ENCODE measurements at regions not wholly inside any gene's neighbourhood (a gene's known extent, or its start where the extent isn't known, plus 50 kb on each side); places are given as distances from the start of the nearest gene placed in this dataset.

GRCh38 chrX:20606831-20607230, 340.1 kb upstream of the RPS6KA3 start:
- Histone ChIP-seq H3K4me3 (ENCODE audit: low read depth, low read length) (no peak overlapping the region), H3K36me3 (ENCODE audit: control insufficient read depth in 2 of 2, insufficient read depth in 1 of 2, low read length in 2 of 2) (no peaks in the 10 kb centered on the region), H3K27ac (ENCODE audit: extremely low read depth, low read depth, low read length) (no peak overlapping the region), H3K9me3 (ENCODE audit: control insufficient read depth, insufficient read depth, low read depth, low read length) (no peaks in the 10 kb centered on the region; the same call in 1 of the 2 replicates), H3K4me1 (ENCODE audit: control insufficient read depth, insufficient read depth, low read length) (no peaks in the 10 kb centered on the region)
- TF ChIP-seq ZNF701 (tag by site-specific recombination; IDR thresholded peaks at IDR 0.05) (no peak), ZNF610 (tag by site-specific recombination; IDR thresholded peaks at IDR 0.05; ENCODE audit: borderline replicate concordance) (no peak), ZNF596 (tag by site-specific recombination; IDR thresholded peaks at IDR 0.05) (no peak), TSHZ1 (tag by site-specific recombination; IDR thresholded peaks at IDR 0.05; ENCODE audit: borderline replicate concordance) (no peak), HOXC10 (CRISPR knock-in tag; IDR thresholded peaks at IDR 0.05) (no peak), PRDM2 (tag by site-specific recombination; IDR thresholded peaks at IDR 0.05; ENCODE audit: borderline replicate concordance) (no peak)
- ChIA-PET CTCF (interaction anchor here (0.6 kb wide), 2 partner anchors 52 to 136 kb away, joined by 3 to 4 read pairs; no protein-coding TSS in a partner anchor), POLR2A (no interaction called here)

- H3K36me3 ChIP-seq (ENCODE audit: control insufficient read depth in 2 of 2, insufficient read depth in 1 of 2, low read length in 2 of 2), result no peaks in the 10 kb centered on the region
- TF ChIP-seq ZNF670 (tag by site-specific recombination; IDR thresholded peaks at IDR 0.05; ENCODE audit: low read depth), result no peak
- no peak for TF ChIP-seq ZNF426 (tag by site-specific recombination; IDR thresholded peaks at IDR 0.05)
- no peak for TF ChIP-seq YY2 (tag by site-specific recombination; IDR thresholded peaks at IDR 0.05)
- TF ChIP-seq PRDM1 (tag by site-specific recombination; IDR thresholded peaks at IDR 0.05), result no peak
- no peak for TF ChIP-seq ZXDB (tag by site-specific recombination; IDR thresholded peaks at IDR 0.05)
- no peak for TF ChIP-seq ZNF121 (tag by site-specific recombination; IDR thresholded peaks at IDR 0.05)
- TF ChIP-seq ZNF280C (tag by site-specific recombination; IDR thresholded peaks at IDR 0.05), result no peak
- TF ChIP-seq ZNF529 (tag by site-specific recombination; IDR thresholded peaks at IDR 0.05; ENCODE audit: insufficient replicate concordance), result no peak
- no peak for TF ChIP-seq ZNF394 (tag by site-specific recombination; IDR thresholded peaks at IDR 0.05; ENCODE audit: borderline replicate concordance)
- no peak for TF ChIP-seq ZBTB44 (tag by site-specific recombination; IDR thresholded peaks at IDR 0.05)
- CTCF ChIA-PET, result no interaction called here
- H3K4me3 ChIP-seq (ENCODE audit: low read depth, low read length), result no peak overlapping the region
- POLR2A ChIA-PET, result no interaction called here
- no peaks in the 10 kb centered on the region for H3K4me1 ChIP-seq (ENCODE audit: control insufficient read depth, insufficient read depth, low read length)
- H3K27ac ChIP-seq (ENCODE audit: extremely low read depth, low read depth, low read length), result no peak overlapping the region
- no peaks in the 10 kb centered on the region for H3K9me3 ChIP-seq (ENCODE audit: control insufficient read depth, insufficient read depth, low read depth, low read length)
Measured at GRCh38 chrX:20596856-20597255, 330.1 kb upstream of the RPS6KA3 start.
